ENCODE measurements at regions not wholly inside any gene's neighbourhood (a gene's known extent, or its start where the extent isn't known, plus 50 kb on each side); places are given as distances from the start of the nearest gene placed in this dataset.

GRCh38 chr9:79257790-79258351 is 313.9 kb upstream of the TLE4 start:
- intact Hi-C loops (cut with DNase I, micrococcal nuclease) = no loop called here
- no peak for ATAC-seq
- DNase-seq = no peak

- ATAC-seq (no peak), DNase-seq (no peak)
- intact Hi-C loops (cut with DNase I, micrococcal nuclease) = no loop called here
These were observed 311.9 kb upstream of the TLE4 start for GRCh38 chr9:79259858-79260257.

- intact Hi-C loops (cut with DNase I, micrococcal nuclease) = no loop called here
- DNase-seq = no peak
- no peak for ATAC-seq
These were observed 308.1 kb upstream of the TLE4 start for GRCh38 chr9:79263628-79264027.

GRCh38 chr9:79264041-79264440 is 307.7 kb upstream of the TLE4 start:
- ATAC-seq (no peak), DNase-seq (peak in 1 of 2 donors; percentile 22)

GRCh38 chr9:79264511-79265355 is 307.0 kb upstream of the TLE4 start:
- DNase-seq = no peak
- intact Hi-C loops (cut with DNase I, micrococcal nuclease) = no loop called here
- ATAC-seq = no peak

More at GRCh38 chr9:79264041-79264440, 307.7 kb upstream of the TLE4 start:
- intact Hi-C loops (cut with DNase I, micrococcal nuclease) = no loop called here

- DNase-seq = no peak
- no peak for ATAC-seq
- intact Hi-C loops (cut with DNase I, micrococcal nuclease) = no loop called here
These were observed 304.8 kb upstream of the TLE4 start for GRCh38 chr9:79266986-79267385.

GRCh38 chr9:79268806-79269205 is 303.0 kb upstream of the TLE4 start:
- DNase-seq = no peak
- intact Hi-C loops (cut with DNase I, micrococcal nuclease) = no loop called here
- ATAC-seq = no peak

- ATAC-seq (no peak), DNase-seq (no peak)
- intact Hi-C loops (cut with DNase I, micrococcal nuclease) = no loop called here
These were observed 298.5 kb upstream of the TLE4 start for GRCh38 chr9:79273311-79273710.

- peak; percentile 59 for ATAC-seq
- no peak for DNase-seq
- intact Hi-C loops (cut with DNase I, micrococcal nuclease) = no loop called here
These were observed 292.4 kb upstream of the TLE4 start for GRCh38 chr9:79279356-79279755.

- DNase-seq = no peak
- ATAC-seq = no peak
- intact Hi-C loops (cut with DNase I, micrococcal nuclease) = no loop called here
These were observed 291.1 kb upstream of the TLE4 start for GRCh38 chr9:79280691-79281090.

GRCh38 chr9:79284081-79284480 is 287.7 kb upstream of the TLE4 start:
- ATAC-seq (no peak), DNase-seq (no peak)
- intact Hi-C loops (cut with DNase I, micrococcal nuclease) = no loop called here

- no peak for ATAC-seq
- no peak for DNase-seq
- intact Hi-C loops (cut with DNase I, micrococcal nuclease) = no loop called here
These were observed 284.6 kb upstream of the TLE4 start for GRCh38 chr9:79286992-79287707.

GRCh38 chr9:79287708-79288290 is 284.0 kb upstream of the TLE4 start:
- no peak for DNase-seq
- intact Hi-C loops (cut with DNase I, micrococcal nuclease) = no loop called here
- ATAC-seq = no peak

GRCh38 chr9:79289856-79290255 is 281.9 kb upstream of the TLE4 start:
- ATAC-seq = no peak
- intact Hi-C loops (cut with DNase I, micrococcal nuclease) = no loop called here
- DNase-seq = no peak

GRCh38 chr9:79292731-79293280 is 279.0 kb upstream of the TLE4 start:
- intact Hi-C loops (cut with DNase I, micrococcal nuclease) = no loop called here
- DNase-seq = no peak
- ATAC-seq = no peak

- intact Hi-C loops (cut with DNase I, micrococcal nuclease) = no loop called here
- DNase-seq (no peak), ATAC-seq (no peak)
These were observed 271.7 kb upstream of the TLE4 start for GRCh38 chr9:79300068-79300467.

GRCh38 chr9:79301085-79301484 is 270.7 kb upstream of the TLE4 start:
- intact Hi-C loops (cut with DNase I, micrococcal nuclease) = no loop called here
- DNase-seq (no peak), ATAC-seq (no peak)

- DNase-seq (no peak), ATAC-seq (no peak)
- intact Hi-C loops (cut with DNase I, micrococcal nuclease) = no loop called here
These were observed 270.0 kb upstream of the TLE4 start for GRCh38 chr9:79301551-79302391.

GRCh38 chr9:79302569-79302968 is 269.2 kb upstream of the TLE4 start:
- no peak for ATAC-seq
- intact Hi-C loops (cut with DNase I, micrococcal nuclease) = no loop called here
- no peak for DNase-seq

Data from left colon (tissue), 2 donors.